ENCODE measurements at regions not wholly inside any gene's neighbourhood (a gene's known extent, or its start where the extent isn't known, plus 50 kb on each side); places are given as distances from the start of the nearest gene placed in this dataset.

DNA sequence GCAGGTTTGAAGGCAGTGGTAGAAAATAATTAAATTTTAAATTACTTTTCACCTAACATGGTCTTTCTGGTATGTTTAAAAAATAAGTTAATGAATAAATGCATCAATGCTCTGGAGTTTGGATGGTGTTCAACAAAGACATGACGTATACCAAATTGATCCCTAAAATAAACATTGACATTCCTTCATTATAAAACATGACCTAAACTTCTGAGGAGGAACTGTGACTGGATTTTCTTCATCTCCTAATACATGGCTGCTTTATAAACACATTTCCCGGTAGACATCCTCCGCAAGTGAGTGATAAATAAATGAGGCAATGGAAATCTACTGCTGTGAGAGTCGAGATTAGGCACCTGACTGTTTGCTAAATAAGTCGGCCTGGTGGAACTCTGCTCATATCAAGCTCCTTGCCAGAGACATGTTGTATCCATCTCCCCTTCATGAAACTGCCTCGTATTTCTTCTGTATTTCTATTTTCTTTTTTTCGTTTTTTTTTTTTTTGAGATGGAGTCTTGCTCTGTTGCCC lies 362.3 kb downstream of the RNF144A start:
- no peak for DNase-seq
- no peak overlapping the region for H3K4me2 ChIP-seq (ENCODE audit: unreplicated experiment)
- no peaks in the 10 kb centered on the region for H3K9me2 ChIP-seq (ENCODE audit: insufficient read depth)
- in situ Hi-C loops (cut with MboI), result no loop called here
- no peaks in the 10 kb centered on the region for H3K79me2 ChIP-seq (ENCODE audit: insufficient read depth)
- no peak overlapping the region for H2AFZ ChIP-seq
- no peaks in the 10 kb centered on the region for H4K20me1 ChIP-seq (ENCODE audit: insufficient read depth)
- no peaks in the 10 kb centered on the region for H3K9me3 ChIP-seq (ENCODE audit: low read depth)
- H3F3A ChIP-seq (ENCODE audit: insufficient read depth), result no peaks in the 10 kb centered on the region
- H3K27me3 ChIP-seq (replicated peaks; ENCODE audit: insufficient read depth), result peaks cover 9% of the 10 kb centered on the region; the same call in 1 of the 2 replicates
- H3K4me3 ChIP-seq, result no peak overlapping the region
- H3K9ac ChIP-seq, result no peak overlapping the region
- TF ChIP-seq EZH2phosphoT487 (IDR thresholded peaks at IDR 0.05; ENCODE audit: insufficient read depth, low read depth), result no peak
- TF ChIP-seq EZH2 (IDR thresholded peaks at IDR 0.05; ENCODE audit: insufficient read depth, poor library complexity, severe bottlenecking), result no peak
- 64 to 65% methylated on average over 7 of the region's 7 CpGs for WGBS, 2 experiments (ENCODE audit: low coverage in 1 of 2, low lambda C conversion rate in 2 of 2, missing lambda C conversion rate in 2 of 2)
- no peak overlapping the region for H3K27ac ChIP-seq
- no peaks in the 10 kb centered on the region for H3K36me3 ChIP-seq (ENCODE audit: low read depth)
- H3K4me1 ChIP-seq (ENCODE audit: insufficient read depth), result no peaks in the 10 kb centered on the region

DNA sequence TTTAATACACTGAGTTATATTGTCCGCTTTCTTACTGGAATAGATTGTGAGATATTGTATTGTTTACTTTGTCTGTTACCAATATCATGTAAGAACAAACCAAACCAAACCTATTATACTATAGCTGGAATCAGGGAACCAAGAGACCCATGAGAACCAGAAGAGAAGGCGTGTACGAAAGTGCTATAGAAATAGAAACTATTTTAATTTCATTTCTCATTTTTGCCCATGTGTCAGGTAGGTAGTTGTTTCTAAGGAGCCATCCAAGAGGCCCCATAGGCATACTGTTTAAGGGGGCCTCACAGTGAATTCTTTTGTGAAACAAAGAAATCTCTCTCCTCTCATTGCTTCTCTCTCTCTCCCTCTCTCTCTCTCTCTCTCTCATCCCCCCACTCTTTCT lies 363.6 kb downstream of the RNF144A start:
- H3K9me2 ChIP-seq (ENCODE audit: insufficient read depth), result no peaks in the 10 kb centered on the region
- no peak overlapping the region for H3K27ac ChIP-seq
- H3F3A ChIP-seq (ENCODE audit: insufficient read depth), result no peaks in the 10 kb centered on the region
- no peaks in the 10 kb centered on the region for H3K36me3 ChIP-seq (ENCODE audit: low read depth)
- no peaks in the 10 kb centered on the region for H4K20me1 ChIP-seq (ENCODE audit: insufficient read depth)
- in situ Hi-C loops (cut with MboI), result no loop called here
- peaks cover 9% of the 10 kb centered on the region; the same call in 1 of the 2 replicates for H3K27me3 ChIP-seq (replicated peaks; ENCODE audit: insufficient read depth)
- DNase-seq, result no peak
- 63 to 78% methylated on average over 3 of the region's 3 CpGs for WGBS, 2 experiments (ENCODE audit: low coverage in 1 of 2, low lambda C conversion rate in 2 of 2, missing lambda C conversion rate in 2 of 2)
- H3K79me2 ChIP-seq (ENCODE audit: insufficient read depth), result no peaks in the 10 kb centered on the region
- H3K9me3 ChIP-seq (ENCODE audit: low read depth), result no peaks in the 10 kb centered on the region
- TF ChIP-seq EZH2phosphoT487 (IDR thresholded peaks at IDR 0.05; ENCODE audit: insufficient read depth, low read depth) (no peak), EZH2 (IDR thresholded peaks at IDR 0.05; ENCODE audit: insufficient read depth, poor library complexity, severe bottlenecking) (no peak)
- H3K4me2 ChIP-seq (ENCODE audit: unreplicated experiment), result no peak overlapping the region
- no peak overlapping the region for H3K9ac ChIP-seq
- no peak overlapping the region for H2AFZ ChIP-seq
- H3K4me1 ChIP-seq (ENCODE audit: insufficient read depth), result no peaks in the 10 kb centered on the region
- H3K4me3 ChIP-seq, result no peak overlapping the region

DNA sequence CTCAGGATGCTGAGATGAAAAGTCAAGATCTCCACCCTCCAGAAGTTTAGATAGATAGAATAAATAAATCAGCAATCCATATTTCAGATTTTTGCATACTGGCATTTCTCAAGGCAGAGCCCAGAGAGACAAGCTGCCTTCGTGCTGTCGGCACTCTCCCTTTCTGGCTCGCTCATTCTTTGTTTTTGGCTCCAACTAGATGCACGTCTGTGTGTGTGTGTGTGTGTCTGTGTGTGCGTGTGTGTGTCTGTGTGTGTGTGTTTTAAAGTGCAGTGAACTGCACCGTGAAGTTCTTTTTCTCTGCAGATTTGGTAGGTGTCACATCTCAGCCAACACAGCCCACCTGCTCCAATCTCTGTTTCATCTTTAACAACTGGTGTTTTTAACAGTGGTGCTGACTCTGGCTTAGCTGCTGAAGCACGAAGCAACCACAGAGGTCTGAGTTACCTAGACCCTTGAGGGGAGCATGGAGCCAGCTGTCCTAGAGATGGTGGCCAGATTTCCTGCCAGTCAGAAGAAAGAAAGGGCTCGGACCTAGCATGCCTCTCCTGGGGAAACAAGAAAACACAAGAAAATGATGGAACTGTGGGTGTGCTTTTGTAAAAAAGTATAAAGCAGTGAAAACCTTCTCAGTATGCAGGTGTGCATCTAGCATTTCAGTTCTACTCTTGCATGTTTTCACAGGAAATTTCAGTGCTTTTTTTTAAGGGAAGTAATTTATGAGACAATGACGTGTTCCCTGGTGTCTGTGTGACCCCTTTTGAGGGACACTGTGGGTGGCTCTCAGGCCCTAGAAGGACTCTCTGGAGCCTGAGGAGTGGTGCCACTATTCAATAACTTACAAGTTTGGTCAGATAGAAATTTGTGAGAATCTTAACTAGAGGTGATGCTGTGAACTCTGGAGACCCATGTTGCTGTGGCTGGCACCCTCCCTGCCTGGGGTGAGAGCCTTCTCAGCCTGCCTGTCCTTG lies 364.3 kb downstream of the RNF144A start:
- WGBS, 2 experiments (ENCODE audit: low coverage in 1 of 2, low lambda C conversion rate in 2 of 2, missing lambda C conversion rate in 2 of 2), result 7 to 17% methylated on average over 9 of the region's 9 CpGs
- no peaks in the 10 kb centered on the region for H3K9me3 ChIP-seq (ENCODE audit: low read depth)
- no peak overlapping the region for H3K4me3 ChIP-seq

DNA sequence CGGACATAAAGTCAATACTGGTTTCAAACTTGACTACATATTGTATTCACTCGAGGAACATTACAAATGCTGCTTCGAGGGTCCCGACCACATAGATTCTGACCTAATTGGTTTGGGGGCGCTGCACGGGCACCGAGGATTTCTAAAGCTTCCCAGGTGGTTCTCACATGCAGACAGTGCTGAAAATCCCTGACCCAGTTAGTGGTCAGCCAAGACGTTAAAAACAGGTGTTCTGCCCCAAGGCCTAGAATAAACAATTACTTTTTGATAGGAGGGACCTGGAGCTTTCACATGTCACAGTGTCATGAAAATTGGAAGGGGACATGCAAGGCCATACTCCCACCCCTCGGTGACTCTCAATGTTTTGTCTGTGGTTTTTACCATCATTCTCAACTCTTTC lies 368.9 kb downstream of the RNF144A start:
- no peaks in the 10 kb centered on the region for H3K4me1 ChIP-seq (ENCODE audit: insufficient read depth)

More for the DNA sequence above, 364.3 kb downstream of the RNF144A start:
- in situ Hi-C loops (cut with MboI), result no loop called here
- Histone ChIP-seq H3K9me2 (ENCODE audit: insufficient read depth) (no peaks in the 10 kb centered on the region), H3K27me3 (replicated peaks; ENCODE audit: insufficient read depth) (peaks cover 2% of the 10 kb centered on the region; the same call in 1 of the 2 replicates), H4K20me1 (ENCODE audit: insufficient read depth) (no peaks in the 10 kb centered on the region), H2AFZ (no peak overlapping the region), H3F3A (ENCODE audit: insufficient read depth) (no peaks in the 10 kb centered on the region), H3K27ac (no peak overlapping the region), H3K9ac (no peak overlapping the region), H3K4me2 (ENCODE audit: unreplicated experiment) (no peak overlapping the region), H3K79me2 (ENCODE audit: insufficient read depth) (no peaks in the 10 kb centered on the region), H3K36me3 (ENCODE audit: low read depth) (no peaks in the 10 kb centered on the region), H3K4me1 (ENCODE audit: insufficient read depth) (no peaks in the 10 kb centered on the region)
- no peak for TF ChIP-seq EZH2phosphoT487 (IDR thresholded peaks at IDR 0.05; ENCODE audit: insufficient read depth, low read depth)
- TF ChIP-seq EZH2 (IDR thresholded peaks at IDR 0.05; ENCODE audit: insufficient read depth, poor library complexity, severe bottlenecking), result no peak
- DNase-seq, result no peak

More for the DNA sequence above, 368.9 kb downstream of the RNF144A start:
- Histone ChIP-seq H3K9me3 (ENCODE audit: low read depth) (no peaks in the 10 kb centered on the region), H2AFZ (no peak overlapping the region), H4K20me1 (ENCODE audit: insufficient read depth) (no peaks in the 10 kb centered on the region), H3F3A (ENCODE audit: insufficient read depth) (no peaks in the 10 kb centered on the region), H3K36me3 (ENCODE audit: low read depth) (no peaks in the 10 kb centered on the region), H3K27ac (no peak overlapping the region), H3K4me2 (ENCODE audit: unreplicated experiment) (no peak overlapping the region), H3K9me2 (ENCODE audit: insufficient read depth) (no peaks in the 10 kb centered on the region), H3K4me3 (no peak overlapping the region), H3K79me2 (ENCODE audit: insufficient read depth) (no peaks in the 10 kb centered on the region), H3K27me3 (replicated peaks; ENCODE audit: insufficient read depth) (no peaks in the 10 kb centered on the region; the same call in 1 of the 2 replicates), H3K9ac (no peak overlapping the region)
- TF ChIP-seq EZH2 (IDR thresholded peaks at IDR 0.05; ENCODE audit: insufficient read depth, poor library complexity, severe bottlenecking), result no peak
- no peak for TF ChIP-seq EZH2phosphoT487 (IDR thresholded peaks at IDR 0.05; ENCODE audit: insufficient read depth, low read depth)
- DNase-seq, result no peak
- WGBS, 2 experiments (ENCODE audit: low coverage in 1 of 2, low lambda C conversion rate in 2 of 2, missing lambda C conversion rate in 2 of 2), result 54 to 62% methylated on average over 9 of the region's 9 CpGs
- in situ Hi-C loops (cut with MboI), result no loop called here

All from GM23248 (cell line).